ENCODE measurements at regions not wholly inside any gene's neighbourhood (a gene's known extent, or its start where the extent isn't known, plus 50 kb on each side); places are given as distances from the start of the nearest gene placed in this dataset.

GRCh38 chr16:50453446-50453845 is 84.7 kb upstream of the BRD7 start:
- DNase-seq (ENCODE audit: low read depth in 2 of 2), result no peak
- no peak overlapping the region for H3K4me3 ChIP-seq (replicated peaks in 1 of 4; ENCODE audit: control extremely low read depth in 1 of 4, insufficient read depth in 1 of 4, low read depth in 3 of 4, low read length in 4 of 4)
- H3K4me1 ChIP-seq (ENCODE audit: control insufficient read depth, extremely low read depth, insufficient read depth, low read length), result no peaks in the 10 kb centered on the region
- no peak overlapping the region for H3K27ac ChIP-seq (ENCODE audit: insufficient read depth, low read length)
- no peak overlapping the region for H3K9ac ChIP-seq (ENCODE audit: insufficient read depth, low read length)
- H3K4me2 ChIP-seq (ENCODE audit: extremely low read depth, insufficient read depth, low read length), result no peak overlapping the region
- H2AFZ ChIP-seq (ENCODE audit: low read length), result no peak overlapping the region
- H4K20me1 ChIP-seq (ENCODE audit: control insufficient read depth, extremely low read depth, insufficient read depth, low read length), result no peaks in the 10 kb centered on the region
- H3K9me3 ChIP-seq (ENCODE audit: control insufficient read depth, insufficient read depth, low read depth, low read length), result no peaks in the 10 kb centered on the region
- no peaks in the 10 kb centered on the region for H3K36me3 ChIP-seq (ENCODE audit: control insufficient read depth, insufficient read depth, low read length)
- TF ChIP-seq CTCF (conservative IDR thresholded peaks at IDR 0.05 in 1 of 2, IDR thresholded peaks at IDR 0.05 in 1 of 2; ENCODE audit: low read depth in 1 of 2, low read length in 2 of 2) (no peak), EZH2 (IDR thresholded peaks at IDR 0.05; ENCODE audit: low read length, missing control alignments) (no peak)
- H3K27me3 ChIP-seq (ENCODE audit: control insufficient read depth, insufficient read depth, low read length), result no peaks in the 10 kb centered on the region
- H3K79me2 ChIP-seq (ENCODE audit: control insufficient read depth, insufficient read depth, low read length), result no peaks in the 10 kb centered on the region

GRCh38 chr16:50451951-50452508 is 83.2 kb upstream of the BRD7 start:
- no peaks in the 10 kb centered on the region for H3K9me3 ChIP-seq (ENCODE audit: control insufficient read depth, insufficient read depth, low read depth, low read length)
- H3K79me2 ChIP-seq (ENCODE audit: control insufficient read depth, insufficient read depth, low read length), result no peaks in the 10 kb centered on the region
- no peak for TF ChIP-seq CTCF (conservative IDR thresholded peaks at IDR 0.05 in 1 of 2, IDR thresholded peaks at IDR 0.05 in 1 of 2; ENCODE audit: low read depth in 1 of 2, low read length in 2 of 2)
- H3K4me1 ChIP-seq (ENCODE audit: control insufficient read depth, extremely low read depth, insufficient read depth, low read length), result no peaks in the 10 kb centered on the region
- no peak overlapping the region for H3K4me3 ChIP-seq (replicated peaks in 1 of 4; ENCODE audit: control extremely low read depth in 1 of 4, insufficient read depth in 1 of 4, low read depth in 3 of 4, low read length in 4 of 4)
- DNase-seq (ENCODE audit: low read depth in 2 of 2), result no peak
- no peak overlapping the region for H2AFZ ChIP-seq (ENCODE audit: low read length)
- H4K20me1 ChIP-seq (ENCODE audit: control insufficient read depth, extremely low read depth, insufficient read depth, low read length), result no peaks in the 10 kb centered on the region
- no peak overlapping the region for H3K27ac ChIP-seq (ENCODE audit: insufficient read depth, low read length)
- no peak overlapping the region for H3K9ac ChIP-seq (ENCODE audit: insufficient read depth, low read length)
- H3K4me2 ChIP-seq (ENCODE audit: extremely low read depth, insufficient read depth, low read length), result no peak overlapping the region
- peaks cover 4% of the 10 kb centered on the region for H3K27me3 ChIP-seq (ENCODE audit: control insufficient read depth, insufficient read depth, low read length)
- H3K36me3 ChIP-seq (ENCODE audit: control insufficient read depth, insufficient read depth, low read length), result no peaks in the 10 kb centered on the region

GRCh38 chr16:50450957-50451356 is 82.2 kb upstream of the BRD7 start:
- H3K4me3 ChIP-seq (replicated peaks in 1 of 4; ENCODE audit: control extremely low read depth in 1 of 4, insufficient read depth in 1 of 4, low read depth in 3 of 4, low read length in 4 of 4), result no peak overlapping the region

More at GRCh38 chr16:50450957-50451356, 82.2 kb upstream of the BRD7 start:
- Histone ChIP-seq H3K4me2 (ENCODE audit: extremely low read depth, insufficient read depth, low read length) (no peak overlapping the region), H3K27me3 (ENCODE audit: control insufficient read depth, insufficient read depth, low read length) (peaks cover 4% of the 10 kb centered on the region), H4K20me1 (ENCODE audit: control insufficient read depth, extremely low read depth, insufficient read depth, low read length) (no peaks in the 10 kb centered on the region), H3K27ac (ENCODE audit: insufficient read depth, low read length) (no peak overlapping the region), H3K36me3 (ENCODE audit: control insufficient read depth, insufficient read depth, low read length) (no peaks in the 10 kb centered on the region), H3K9me3 (ENCODE audit: control insufficient read depth, insufficient read depth, low read depth, low read length) (no peaks in the 10 kb centered on the region), H2AFZ (ENCODE audit: low read length) (no peak overlapping the region), H3K9ac (ENCODE audit: insufficient read depth, low read length) (no peak overlapping the region), H3K4me1 (ENCODE audit: control insufficient read depth, extremely low read depth, insufficient read depth, low read length) (no peaks in the 10 kb centered on the region), H3K79me2 (ENCODE audit: control insufficient read depth, insufficient read depth, low read length) (no peaks in the 10 kb centered on the region)
- DNase-seq (ENCODE audit: low read depth in 2 of 2), result no peak
- TF ChIP-seq CTCF (conservative IDR thresholded peaks at IDR 0.05 in 1 of 2, IDR thresholded peaks at IDR 0.05 in 1 of 2; ENCODE audit: low read depth in 1 of 2, low read length in 2 of 2) (no peak), EZH2 (IDR thresholded peaks at IDR 0.05; ENCODE audit: low read length, missing control alignments) (no peak)
